ENCODE measurements at regions not wholly inside any gene's neighbourhood (a gene's known extent, or its start where the extent isn't known, plus 50 kb on each side); places are given as distances from the start of the nearest gene placed in this dataset.

DNA sequence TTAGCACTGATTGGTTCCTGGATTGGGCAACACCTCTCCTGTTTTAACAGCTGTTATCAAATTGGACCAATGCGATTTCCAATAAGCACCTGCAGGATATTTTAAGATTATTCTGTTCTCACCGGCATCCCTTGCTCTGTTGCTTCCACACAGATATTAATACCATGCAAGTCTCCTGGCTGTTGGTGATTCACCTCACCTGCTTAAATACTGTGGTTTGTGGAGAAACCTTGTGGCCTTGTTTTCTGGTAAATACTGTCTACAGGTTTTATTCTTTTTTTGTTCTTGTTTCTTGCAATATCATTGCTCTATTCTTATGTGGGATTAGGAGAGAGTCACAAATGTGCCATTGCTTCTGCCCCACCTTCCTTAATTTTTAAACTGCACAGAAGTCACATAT is 448.1 kb upstream of the NXPH2 start:
- Histone ChIP-seq H2AFZ (ENCODE audit: low read depth, low read length) (no peak overlapping the region), H3K9me2 (ENCODE audit: insufficient read depth, low read length) (no peaks in the 10 kb centered on the region), H3K4me3 (ENCODE audit: low read length) (no peak overlapping the region), H3K36me3 (ENCODE audit: insufficient read depth, low read length) (no peaks in the 10 kb centered on the region), H3K27ac (ENCODE audit: low read length) (no peak overlapping the region), H4K20me1 (ENCODE audit: insufficient read depth) (no peaks in the 10 kb centered on the region), H3K4me2 (ENCODE audit: low read length) (no peak overlapping the region), H3K27me3 (ENCODE audit: insufficient read depth, low read depth, low read length) (no peaks in the 10 kb centered on the region), H3K79me2 (replicated peaks; ENCODE audit: insufficient read depth, low read length) (no peaks in the 10 kb centered on the region), H3K9ac (ENCODE audit: low read length) (no peak overlapping the region), H3F3A (ENCODE audit: insufficient read depth, low read length, poor library complexity, severe bottlenecking) (no peaks in the 10 kb centered on the region), H3K9me3 (ENCODE audit: low read length) (no peaks in the 10 kb centered on the region)
- no peak for TF ChIP-seq RAD21 (conservative IDR thresholded peaks at IDR 0.05)
- TF ChIP-seq MXI1 (conservative IDR thresholded peaks at IDR 0.05; ENCODE audit: poor library complexity, severe bottlenecking) = no peak
- no peak for TF ChIP-seq EZH2 (IDR thresholded peaks at IDR 0.05; ENCODE audit: borderline replicate concordance, insufficient read depth, low read length, poor library complexity, severe bottlenecking)
- TF ChIP-seq, protein P1, sequence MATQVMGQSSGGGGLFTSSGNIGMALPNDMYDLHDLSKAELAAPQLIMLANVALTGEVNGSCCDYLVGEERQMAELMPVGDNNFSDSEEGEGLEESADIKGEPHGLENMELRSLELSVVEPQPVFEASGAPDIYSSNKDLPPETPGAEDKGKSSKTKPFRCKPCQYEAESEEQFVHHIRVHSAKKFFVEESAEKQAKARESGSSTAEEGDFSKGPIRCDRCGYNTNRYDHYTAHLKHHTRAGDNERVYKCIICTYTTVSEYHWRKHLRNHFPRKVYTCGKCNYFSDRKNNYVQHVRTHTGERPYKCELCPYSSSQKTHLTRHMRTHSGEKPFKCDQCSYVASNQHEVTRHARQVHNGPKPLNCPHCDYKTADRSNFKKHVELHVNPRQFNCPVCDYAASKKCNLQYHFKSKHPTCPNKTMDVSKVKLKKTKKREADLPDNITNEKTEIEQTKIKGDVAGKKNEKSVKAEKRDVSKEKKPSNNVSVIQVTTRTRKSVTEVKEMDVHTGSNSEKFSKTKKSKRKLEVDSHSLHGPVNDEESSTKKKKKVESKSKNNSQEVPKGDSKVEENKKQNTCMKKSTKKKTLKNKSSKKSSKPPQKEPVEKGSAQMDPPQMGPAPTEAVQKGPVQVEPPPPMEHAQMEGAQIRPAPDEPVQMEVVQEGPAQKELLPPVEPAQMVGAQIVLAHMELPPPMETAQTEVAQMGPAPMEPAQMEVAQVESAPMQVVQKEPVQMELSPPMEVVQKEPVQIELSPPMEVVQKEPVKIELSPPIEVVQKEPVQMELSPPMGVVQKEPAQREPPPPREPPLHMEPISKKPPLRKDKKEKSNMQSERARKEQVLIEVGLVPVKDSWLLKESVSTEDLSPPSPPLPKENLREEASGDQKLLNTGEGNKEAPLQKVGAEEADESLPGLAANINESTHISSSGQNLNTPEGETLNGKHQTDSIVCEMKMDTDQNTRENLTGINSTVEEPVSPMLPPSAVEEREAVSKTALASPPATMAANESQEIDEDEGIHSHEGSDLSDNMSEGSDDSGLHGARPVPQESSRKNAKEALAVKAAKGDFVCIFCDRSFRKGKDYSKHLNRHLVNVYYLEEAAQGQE (IDR thresholded peaks at IDR 0.05; ENCODE audit: borderline replicate concordance) = no peak
- TF ChIP-seq TAF1 (IDR thresholded peaks at IDR 0.05; ENCODE audit: low read depth) = no peak

DNA sequence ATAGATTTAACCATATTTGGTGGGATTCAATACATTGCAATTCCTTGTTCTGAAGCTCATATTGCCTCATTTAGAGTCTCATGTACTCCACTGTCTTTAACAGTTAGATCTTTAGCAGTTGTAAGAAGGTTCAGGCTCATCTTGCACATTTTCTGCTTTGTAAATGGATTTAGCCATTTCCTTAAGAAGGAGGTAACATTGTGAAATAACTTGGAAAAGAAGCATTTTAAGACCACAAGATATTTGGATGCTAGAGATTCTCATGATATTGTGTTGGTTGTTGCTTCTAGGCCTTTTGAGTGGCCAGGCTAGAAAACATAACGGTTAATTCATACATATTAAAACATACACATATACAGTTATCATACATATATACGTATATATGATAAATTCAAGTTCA is 445.8 kb upstream of the NXPH2 start:
- Histone ChIP-seq H2AFZ (ENCODE audit: low read depth, low read length) (no peak overlapping the region), H3K79me2 (replicated peaks; ENCODE audit: insufficient read depth, low read length) (no peaks in the 10 kb centered on the region), H4K20me1 (ENCODE audit: insufficient read depth) (no peaks in the 10 kb centered on the region), H3K9ac (ENCODE audit: low read length) (no peak overlapping the region), H3F3A (ENCODE audit: insufficient read depth, low read length, poor library complexity, severe bottlenecking) (no peaks in the 10 kb centered on the region), H3K9me3 (ENCODE audit: low read length) (no peaks in the 10 kb centered on the region), H3K4me3 (ENCODE audit: low read length) (no peak overlapping the region), H3K27ac (ENCODE audit: low read length) (no peak overlapping the region), H3K27me3 (ENCODE audit: insufficient read depth, low read depth, low read length) (no peaks in the 10 kb centered on the region), H3K4me2 (ENCODE audit: low read length) (no peak overlapping the region), H3K36me3 (ENCODE audit: insufficient read depth, low read length) (no peaks in the 10 kb centered on the region), H3K9me2 (ENCODE audit: insufficient read depth, low read length) (no peaks in the 10 kb centered on the region)
- TF ChIP-seq EZH2 (IDR thresholded peaks at IDR 0.05; ENCODE audit: borderline replicate concordance, insufficient read depth, low read length, poor library complexity, severe bottlenecking) (no peak), POLR2AphosphoS5 (IDR thresholded peaks at IDR 0.05) (no peak), SMC3 (conservative IDR thresholded peaks at IDR 0.05; ENCODE audit: poor library complexity) (no peak), TAF1 (IDR thresholded peaks at IDR 0.05; ENCODE audit: low read depth) (no peak), RAD21 (conservative IDR thresholded peaks at IDR 0.05) (no peak)
- TF ChIP-seq, protein P2, sequence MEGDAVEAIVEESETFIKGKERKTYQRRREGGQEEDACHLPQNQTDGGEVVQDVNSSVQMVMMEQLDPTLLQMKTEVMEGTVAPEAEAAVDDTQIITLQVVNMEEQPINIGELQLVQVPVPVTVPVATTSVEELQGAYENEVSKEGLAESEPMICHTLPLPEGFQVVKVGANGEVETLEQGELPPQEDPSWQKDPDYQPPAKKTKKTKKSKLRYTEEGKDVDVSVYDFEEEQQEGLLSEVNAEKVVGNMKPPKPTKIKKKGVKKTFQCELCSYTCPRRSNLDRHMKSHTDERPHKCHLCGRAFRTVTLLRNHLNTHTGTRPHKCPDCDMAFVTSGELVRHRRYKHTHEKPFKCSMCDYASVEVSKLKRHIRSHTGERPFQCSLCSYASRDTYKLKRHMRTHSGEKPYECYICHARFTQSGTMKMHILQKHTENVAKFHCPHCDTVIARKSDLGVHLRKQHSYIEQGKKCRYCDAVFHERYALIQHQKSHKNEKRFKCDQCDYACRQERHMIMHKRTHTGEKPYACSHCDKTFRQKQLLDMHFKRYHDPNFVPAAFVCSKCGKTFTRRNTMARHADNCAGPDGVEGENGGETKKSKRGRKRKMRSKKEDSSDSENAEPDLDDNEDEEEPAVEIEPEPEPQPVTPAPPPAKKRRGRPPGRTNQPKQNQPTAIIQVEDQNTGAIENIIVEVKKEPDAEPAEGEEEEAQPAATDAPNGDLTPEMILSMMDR (IDR thresholded peaks at IDR 0.05; ENCODE audit: poor library complexity, severe bottlenecking) = no peak
- TF ChIP-seq, protein P1 (IDR thresholded peaks at IDR 0.05; ENCODE audit: borderline replicate concordance) = no peak
